Spleen (tissue), 7 donors: ENCODE measurements at regions not wholly inside any gene's neighbourhood (a gene's known extent, or its start where the extent isn't known, plus 50 kb on each side); places are given as distances from the start of the nearest gene placed in this dataset.

Source experiments
- CTCF ChIP-seq, 11 experiments: fragments of 200-600 bp in 7 of 11; fragments of 450-650 bp in 4 of 11; sonication (generic) in 4 of 11; IDR thresholded peaks in 8 of 11; conservative IDR thresholded peaks in 3 of 11; 1 replicate in 7 of 11; 2 replicates in 4 of 11; pipeline versions ENCODE4 v1.4.0 to v1.8.0; 2016 to 2021; ENCODE audit warnings: antibody characterized with exemption in 11 of 11, inconsistent platforms in 4 of 11, mild to moderate bottlenecking in 1 of 11
- POLR2A ChIP-seq, 3 donors: fragments of 450-650 bp; IDR thresholded peaks; one replicate each; pipeline ENCODE4 v1.5.1; 2017; ENCODE audit warnings: antibody characterized with exemption in 3 of 3, mild to moderate bottlenecking in 1 of 3
- donor health status: DM: no; HTN: no; CAD: no; lungs with moderate emphysema.
- donor health status: DM: no; HTN: no; CAD: no.
- donor health status: DM: no; HTN: no; CAD: no.

- TF ChIP-seq POLR2A (IDR thresholded peaks at IDR 0.05) (no peak), CTCF (IDR thresholded peaks at IDR 0.05 in 8 of 11, conservative IDR thresholded peaks at IDR 0.05 in 3 of 11) (no peak)
Observed at GRCh38 chr11:115585361-115586024, 81.3 kb upstream of the CADM1 start.
